ENCODE measurements at regions not wholly inside any gene's neighbourhood (a gene's known extent, or its start where the extent isn't known, plus 50 kb on each side); places are given as distances from the start of the nearest gene placed in this dataset.
"Not testable (repeated sequence)": the region's sequence is repeated elsewhere in the genome, so short reads cannot be mapped to it uniquely, and the experiment has no call there.

GRCh38 chr4:3365326-3365725, 72.5 kb downstream of the RGS12 start:
- DNase-seq, result no peak

- DNase-seq, result no peak
Measured at GRCh38 chr4:3365871-3366842, 73.3 kb downstream of the RGS12 start.

GRCh38 chr4:3366893-3367775, 74.3 kb downstream of the RGS12 start:
- no peak for DNase-seq

GRCh38 chr4:3367866-3368265, 73.9 kb upstream of the HGFAC start:
- no peak for DNase-seq

GRCh38 chr4:3368334-3368733, 73.4 kb upstream of the HGFAC start:
- no peak for DNase-seq

GRCh38 chr4:3368841-3369760, 72.7 kb upstream of the HGFAC start:
- no peak for DNase-seq

- DNase-seq, result peak; percentile 53
Measured at GRCh38 chr4:3369781-3370674, 71.7 kb upstream of the HGFAC start.

- no peak for DNase-seq
Measured at GRCh38 chr4:3371033-3372001, 70.5 kb upstream of the HGFAC start.

GRCh38 chr4:3372264-3372932, 69.4 kb upstream of the HGFAC start:
- DNase-seq, result no peak

- no peak for DNase-seq
Measured at GRCh38 chr4:3372933-3373465, 68.8 kb upstream of the HGFAC start.

GRCh38 chr4:3373468-3373867, 68.3 kb upstream of the HGFAC start:
- DNase-seq, result no peak

GRCh38 chr4:3374011-3374645, 67.6 kb upstream of the HGFAC start:
- no peak for DNase-seq

GRCh38 chr4:3374667-3375066, 67.1 kb upstream of the HGFAC start:
- no peak for DNase-seq

- DNase-seq, result no peak
Measured at GRCh38 chr4:3375688-3376087, 66.1 kb upstream of the HGFAC start.

- no peak for DNase-seq
Measured at GRCh38 chr4:3376266-3376665, 65.5 kb upstream of the HGFAC start.

GRCh38 chr4:3377557-3377956, 64.2 kb upstream of the HGFAC start:
- no peak for DNase-seq

GRCh38 chr4:3380336-3380735, 61.4 kb upstream of the HGFAC start:
- not testable (repeated sequence) for DNase-seq

GRCh38 chr4:3381208-3381607, 60.6 kb upstream of the HGFAC start:
- not testable (repeated sequence) for DNase-seq

GRCh38 chr4:3382251-3382650, 59.5 kb upstream of the HGFAC start:
- no peak for DNase-seq
